ENCODE measurements at regions not wholly inside any gene's neighbourhood (a gene's known extent, or its start where the extent isn't known, plus 50 kb on each side); places are given as distances from the start of the nearest gene placed in this dataset.

DNA sequence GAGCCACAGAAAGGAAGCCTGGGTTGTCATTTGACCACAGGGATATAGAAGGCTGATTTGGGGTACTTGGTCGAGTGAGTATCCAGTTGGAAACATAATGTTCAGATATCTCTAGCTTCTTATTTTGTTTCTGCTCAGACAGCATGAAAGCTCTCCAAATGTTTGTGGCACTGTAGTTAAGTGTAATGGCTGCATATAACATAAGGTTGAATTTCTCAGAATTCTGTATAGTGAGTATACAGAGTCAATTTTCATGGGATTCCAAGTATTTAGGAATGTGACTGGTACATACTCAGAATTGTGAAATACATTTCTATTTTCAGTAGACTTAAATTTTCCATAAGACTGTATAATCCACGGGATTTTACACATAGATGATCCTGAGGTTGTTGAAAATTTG lies 2102.1 kb upstream of the RAG2 start (continued):
- TF ChIP-seq HDAC6 (IDR thresholded peaks at IDR 0.05; ENCODE audit: unreplicated experiment) (no peak), SIX5 (IDR thresholded peaks at IDR 0.05; ENCODE audit: low read depth, low read length, severe bottlenecking) (no peak)

DNA sequence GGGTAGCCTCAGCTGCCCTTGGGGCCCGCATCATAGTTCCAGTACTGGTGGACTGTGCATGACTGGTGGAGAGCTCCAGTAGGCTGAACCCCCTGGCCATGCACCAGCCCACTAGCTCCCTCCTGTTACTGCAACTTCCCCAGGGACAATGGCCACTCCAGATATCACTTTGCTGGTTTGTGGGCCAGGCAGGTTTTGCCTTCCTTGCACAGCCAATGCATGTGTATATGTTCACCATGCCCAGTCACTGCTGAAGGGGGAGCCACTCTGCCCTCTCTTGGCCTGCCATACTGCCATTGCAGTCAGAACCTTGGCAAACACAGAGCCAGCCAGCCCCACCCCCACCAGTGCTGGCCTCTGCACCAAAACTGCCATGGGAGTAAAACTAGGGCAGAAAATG lies 2095.3 kb upstream of the RAG2 start:
- no peaks in the 10 kb centered on the region for H3K36me3 ChIP-seq (ENCODE audit: control insufficient read depth in 2 of 2, insufficient read depth in 2 of 2, low read length in 1 of 2)
- H3K27me3 ChIP-seq (replicated peaks in 1 of 2; ENCODE audit: control insufficient read depth in 2 of 2, insufficient read depth in 2 of 2, low read length in 1 of 2): no peaks in the 10 kb centered on the region
- no peak overlapping the region for H3K4me3 ChIP-seq
- POLR2A ChIA-PET: no interaction called here
- no peak overlapping the region for H3K27ac ChIP-seq (ENCODE audit: control insufficient read depth, insufficient read depth)
- no peaks in the 10 kb centered on the region for H3K9me3 ChIP-seq (replicated peaks; ENCODE audit: control insufficient read depth, insufficient read depth, low read length)
- intact Hi-C loops (cut with micrococcal nuclease; ENCODE audit: unreplicated experiment) (no loop called here), in situ Hi-C loops (cut with MboI) (no loop called here)
- H2AFZ ChIP-seq (ENCODE audit: control insufficient read depth, low read depth, low read length): no peak overlapping the region
- TF ChIP-seq SREBF1 (IDR thresholded peaks at IDR 0.05; ENCODE audit: low read length) (no peak), RELA (IDR thresholded peaks at IDR 0.05; ENCODE audit: borderline replicate concordance, partially characterized antibody) (no peak), SREBF2 (IDR thresholded peaks at IDR 0.05; ENCODE audit: low read length) (no peak), ZNF622 (IDR thresholded peaks at IDR 0.05) (no peak), HDAC6 (IDR thresholded peaks at IDR 0.05; ENCODE audit: unreplicated experiment) (no peak), BCL11A (IDR thresholded peaks at IDR 0.05; ENCODE audit: low read depth, low read length) (no peak)
- TF ChIP-seq, protein P1, sequence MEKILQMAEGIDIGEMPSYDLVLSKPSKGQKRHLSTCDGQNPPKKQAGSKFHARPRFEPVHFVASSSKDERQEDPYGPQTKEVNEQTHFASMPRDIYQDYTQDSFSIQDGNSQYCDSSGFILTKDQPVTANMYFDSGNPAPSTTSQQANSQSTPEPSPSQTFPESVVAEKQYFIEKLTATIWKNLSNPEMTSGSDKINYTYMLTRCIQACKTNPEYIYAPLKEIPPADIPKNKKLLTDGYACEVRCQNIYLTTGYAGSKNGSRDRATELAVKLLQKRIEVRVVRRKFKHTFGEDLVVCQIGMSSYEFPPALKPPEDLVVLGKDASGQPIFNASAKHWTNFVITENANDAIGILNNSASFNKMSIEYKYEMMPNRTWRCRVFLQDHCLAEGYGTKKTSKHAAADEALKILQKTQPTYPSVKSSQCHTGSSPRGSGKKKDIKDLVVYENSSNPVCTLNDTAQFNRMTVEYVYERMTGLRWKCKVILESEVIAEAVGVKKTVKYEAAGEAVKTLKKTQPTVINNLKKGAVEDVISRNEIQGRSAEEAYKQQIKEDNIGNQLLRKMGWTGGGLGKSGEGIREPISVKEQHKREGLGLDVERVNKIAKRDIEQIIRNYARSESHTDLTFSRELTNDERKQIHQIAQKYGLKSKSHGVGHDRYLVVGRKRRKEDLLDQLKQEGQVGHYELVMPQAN (conservative IDR thresholded peaks at IDR 0.05): no peak
- TF ChIP-seq, protein P2, sequence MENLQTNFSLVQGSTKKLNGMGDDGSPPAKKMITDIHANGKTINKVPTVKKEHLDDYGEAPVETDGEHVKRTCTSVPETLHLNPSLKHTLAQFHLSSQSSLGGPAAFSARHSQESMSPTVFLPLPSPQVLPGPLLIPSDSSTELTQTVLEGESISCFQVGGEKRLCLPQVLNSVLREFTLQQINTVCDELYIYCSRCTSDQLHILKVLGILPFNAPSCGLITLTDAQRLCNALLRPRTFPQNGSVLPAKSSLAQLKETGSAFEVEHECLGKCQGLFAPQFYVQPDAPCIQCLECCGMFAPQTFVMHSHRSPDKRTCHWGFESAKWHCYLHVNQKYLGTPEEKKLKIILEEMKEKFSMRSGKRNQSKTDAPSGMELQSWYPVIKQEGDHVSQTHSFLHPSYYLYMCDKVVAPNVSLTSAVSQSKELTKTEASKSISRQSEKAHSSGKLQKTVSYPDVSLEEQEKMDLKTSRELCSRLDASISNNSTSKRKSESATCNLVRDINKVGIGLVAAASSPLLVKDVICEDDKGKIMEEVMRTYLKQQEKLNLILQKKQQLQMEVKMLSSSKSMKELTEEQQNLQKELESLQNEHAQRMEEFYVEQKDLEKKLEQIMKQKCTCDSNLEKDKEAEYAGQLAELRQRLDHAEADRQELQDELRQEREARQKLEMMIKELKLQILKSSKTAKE (IDR thresholded peaks at IDR 0.05; ENCODE audit: low read depth, poor library complexity, severe bottlenecking): no peak
- TF ChIP-seq, protein P3, sequence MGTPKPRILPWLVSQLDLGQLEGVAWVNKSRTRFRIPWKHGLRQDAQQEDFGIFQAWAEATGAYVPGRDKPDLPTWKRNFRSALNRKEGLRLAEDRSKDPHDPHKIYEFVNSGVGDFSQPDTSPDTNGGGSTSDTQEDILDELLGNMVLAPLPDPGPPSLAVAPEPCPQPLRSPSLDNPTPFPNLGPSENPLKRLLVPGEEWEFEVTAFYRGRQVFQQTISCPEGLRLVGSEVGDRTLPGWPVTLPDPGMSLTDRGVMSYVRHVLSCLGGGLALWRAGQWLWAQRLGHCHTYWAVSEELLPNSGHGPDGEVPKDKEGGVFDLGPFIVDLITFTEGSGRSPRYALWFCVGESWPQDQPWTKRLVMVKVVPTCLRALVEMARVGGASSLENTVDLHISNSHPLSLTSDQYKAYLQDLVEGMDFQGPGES (IDR thresholded peaks at IDR 0.05): no peak
- TF ChIP-seq, protein P4, sequence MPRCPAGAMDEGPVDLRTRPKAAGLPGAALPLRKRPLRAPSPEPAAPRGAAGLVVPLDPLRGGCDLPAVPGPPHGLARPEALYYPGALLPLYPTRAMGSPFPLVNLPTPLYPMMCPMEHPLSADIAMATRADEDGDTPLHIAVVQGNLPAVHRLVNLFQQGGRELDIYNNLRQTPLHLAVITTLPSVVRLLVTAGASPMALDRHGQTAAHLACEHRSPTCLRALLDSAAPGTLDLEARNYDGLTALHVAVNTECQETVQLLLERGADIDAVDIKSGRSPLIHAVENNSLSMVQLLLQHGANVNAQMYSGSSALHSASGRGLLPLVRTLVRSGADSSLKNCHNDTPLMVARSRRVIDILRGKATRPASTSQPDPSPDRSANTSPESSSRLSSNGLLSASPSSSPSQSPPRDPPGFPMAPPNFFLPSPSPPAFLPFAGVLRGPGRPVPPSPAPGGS (IDR thresholded peaks at IDR 0.05; ENCODE audit: borderline replicate concordance, insufficient read depth, low read depth, low read length, poor library complexity, severe bottlenecking): no peak
- H3K4me2 ChIP-seq (ENCODE audit: control insufficient read depth, insufficient read depth): no peak overlapping the region
- no peaks in the 10 kb centered on the region for H3K4me1 ChIP-seq (ENCODE audit: control insufficient read depth, insufficient read depth, low read length)
- no peaks in the 10 kb centered on the region for H4K20me1 ChIP-seq (ENCODE audit: control insufficient read depth, insufficient read depth)
- FAIRE-seq (no peak), DNase-seq (ENCODE audit: low read depth, low spot score) (no peak), ATAC-seq (no peak)
- RAD21 ChIA-PET (ENCODE audit: unreplicated experiment): no interaction called here
- CTCF ChIA-PET: no interaction called here
- H3K79me2 ChIP-seq (ENCODE audit: control insufficient read depth, insufficient read depth, low read length): no peaks in the 10 kb centered on the region
- no TSS peak for BruUV-seq (replicated peaks)
- SMC1A ChIA-PET (ENCODE audit: uncharacterized antibody, unreplicated experiment): no interaction called here
- WGBS (ENCODE audit: insufficient coverage, insufficient replicate concordance, low lambda C conversion rate, missing lambda C conversion rate): 80% methylated on average over 1 of the region's 1 CpG
- H3K9ac ChIP-seq (ENCODE audit: control insufficient read depth, insufficient read depth, low read length): no peak overlapping the region

Measured in GM12878 (cell line).